PFSK-1 (cell line): ENCODE measurements at regions not wholly inside any gene's neighbourhood (a gene's known extent, or its start where the extent isn't known, plus 50 kb on each side); places are given as distances from the start of the nearest gene placed in this dataset.

Experiments
- POLR2AphosphoS5 ChIP-seq: IDR thresholded peaks from 2 replicates; pipeline ENCODE4 v1.6.1; 2012; ENCODE audit warnings: low read depth, mild to moderate bottlenecking, control low read depth, low read length, moderate library complexity
- SIN3A ChIP-seq: IDR thresholded peaks from 2 replicates; pipeline ENCODE4 v1.6.1; 2012; ENCODE audit warnings: mild to moderate bottlenecking, low read length, moderate library complexity, borderline replicate concordance; ENCODE audit not compliant: insufficient read depth
- TF ChIP-seq, protein P1 (sequence below), 2 experiments: IDR thresholded peaks; 2 replicates each; pipeline versions ENCODE4 v1.6.1 to v1.8.0; 2011 to 2012; ENCODE audit warnings: low read depth in 2 of 2, low read length in 2 of 2, control low read depth in 1 of 2, inconsistent platforms in 1 of 2, mild to moderate bottlenecking in 1 of 2, moderate library complexity in 1 of 2; ENCODE audit not compliant: insufficient read depth in 1 of 2

DNA sequence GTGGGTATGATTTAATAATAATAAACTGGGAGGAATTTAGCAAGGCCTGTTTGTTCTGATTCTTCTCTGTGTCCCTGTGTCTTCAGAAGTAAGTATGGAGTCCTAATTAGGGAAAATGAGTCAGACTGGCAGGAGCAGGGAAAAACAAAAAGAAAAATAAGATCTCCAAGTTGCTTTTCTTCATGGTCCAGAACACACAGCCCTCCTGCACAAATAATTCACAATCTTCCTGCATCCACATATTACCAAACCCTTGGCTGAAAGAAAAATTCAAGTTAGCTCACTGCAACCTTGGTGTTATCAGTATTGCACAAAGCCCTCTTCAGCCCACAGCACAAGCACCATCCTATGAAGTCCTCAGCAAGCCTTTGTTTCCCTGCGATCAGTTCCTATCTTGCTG, 142.0 kb upstream of the LAMA2 start:
- no peak for TF ChIP-seq POLR2AphosphoS5
- TF ChIP-seq, protein P1, sequence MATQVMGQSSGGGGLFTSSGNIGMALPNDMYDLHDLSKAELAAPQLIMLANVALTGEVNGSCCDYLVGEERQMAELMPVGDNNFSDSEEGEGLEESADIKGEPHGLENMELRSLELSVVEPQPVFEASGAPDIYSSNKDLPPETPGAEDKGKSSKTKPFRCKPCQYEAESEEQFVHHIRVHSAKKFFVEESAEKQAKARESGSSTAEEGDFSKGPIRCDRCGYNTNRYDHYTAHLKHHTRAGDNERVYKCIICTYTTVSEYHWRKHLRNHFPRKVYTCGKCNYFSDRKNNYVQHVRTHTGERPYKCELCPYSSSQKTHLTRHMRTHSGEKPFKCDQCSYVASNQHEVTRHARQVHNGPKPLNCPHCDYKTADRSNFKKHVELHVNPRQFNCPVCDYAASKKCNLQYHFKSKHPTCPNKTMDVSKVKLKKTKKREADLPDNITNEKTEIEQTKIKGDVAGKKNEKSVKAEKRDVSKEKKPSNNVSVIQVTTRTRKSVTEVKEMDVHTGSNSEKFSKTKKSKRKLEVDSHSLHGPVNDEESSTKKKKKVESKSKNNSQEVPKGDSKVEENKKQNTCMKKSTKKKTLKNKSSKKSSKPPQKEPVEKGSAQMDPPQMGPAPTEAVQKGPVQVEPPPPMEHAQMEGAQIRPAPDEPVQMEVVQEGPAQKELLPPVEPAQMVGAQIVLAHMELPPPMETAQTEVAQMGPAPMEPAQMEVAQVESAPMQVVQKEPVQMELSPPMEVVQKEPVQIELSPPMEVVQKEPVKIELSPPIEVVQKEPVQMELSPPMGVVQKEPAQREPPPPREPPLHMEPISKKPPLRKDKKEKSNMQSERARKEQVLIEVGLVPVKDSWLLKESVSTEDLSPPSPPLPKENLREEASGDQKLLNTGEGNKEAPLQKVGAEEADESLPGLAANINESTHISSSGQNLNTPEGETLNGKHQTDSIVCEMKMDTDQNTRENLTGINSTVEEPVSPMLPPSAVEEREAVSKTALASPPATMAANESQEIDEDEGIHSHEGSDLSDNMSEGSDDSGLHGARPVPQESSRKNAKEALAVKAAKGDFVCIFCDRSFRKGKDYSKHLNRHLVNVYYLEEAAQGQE (IDR thresholded peaks at IDR 0.05; ENCODE audit: insufficient read depth in 1 of 2, low read depth in 2 of 2, low read length in 2 of 2), result no peak
- no peak for TF ChIP-seq SIN3A
